ENCODE measurements at regions not wholly inside any gene's neighbourhood (a gene's known extent, or its start where the extent isn't known, plus 50 kb on each side); places are given as distances from the start of the nearest gene placed in this dataset.

- TF ChIP-seq CTCF (IDR thresholded peaks at IDR 0.05), result no peak
- H3K36me3 ChIP-seq, result no peaks in the 10 kb centered on the region
- H3K27me3 ChIP-seq, result no peaks in the 10 kb centered on the region
- no peak overlapping the region for H3K4me3 ChIP-seq
- no peaks in the 10 kb centered on the region for H3K4me1 ChIP-seq
- H3K27ac ChIP-seq, result no peak overlapping the region
- no peaks in the 10 kb centered on the region for H3K9me3 ChIP-seq
- DNase-seq (ENCODE audit: low spot score), result no peak
These were observed 393.8 kb downstream of the OMA1 start for GRCh38 chr1:58152697-58153096.

GRCh38 chr1:58149271-58149812, 397.2 kb downstream of the OMA1 start:
- Histone ChIP-seq H3K27me3 (no peaks in the 10 kb centered on the region), H3K4me3 (no peak overlapping the region), H3K27ac (no peak overlapping the region), H3K36me3 (no peaks in the 10 kb centered on the region), H3K9me3 (no peaks in the 10 kb centered on the region), H3K4me1 (no peaks in the 10 kb centered on the region)
- no peak for TF ChIP-seq CTCF (IDR thresholded peaks at IDR 0.05)
- DNase-seq (ENCODE audit: low spot score), result no peak

- H3K4me3 ChIP-seq, result no peak overlapping the region
- no peaks in the 10 kb centered on the region for H3K4me1 ChIP-seq
- H3K27me3 ChIP-seq, result no peaks in the 10 kb centered on the region
- no peak overlapping the region for H3K27ac ChIP-seq
- no peak for DNase-seq (ENCODE audit: low spot score)
- H3K9me3 ChIP-seq, result no peaks in the 10 kb centered on the region
- no peak for TF ChIP-seq CTCF (IDR thresholded peaks at IDR 0.05)
- no peaks in the 10 kb centered on the region for H3K36me3 ChIP-seq
These were observed 401.7 kb downstream of the OMA1 start for GRCh38 chr1:58144698-58145270.

GRCh38 chr1:58143972-58144697, 402.4 kb downstream of the OMA1 start:
- Histone ChIP-seq H3K4me3 (no peak overlapping the region), H3K4me1 (no peaks in the 10 kb centered on the region), H3K36me3 (no peaks in the 10 kb centered on the region), H3K27me3 (no peaks in the 10 kb centered on the region), H3K9me3 (no peaks in the 10 kb centered on the region), H3K27ac (no peak overlapping the region)
- DNase-seq (ENCODE audit: low spot score), result no peak
- no peak for TF ChIP-seq CTCF (IDR thresholded peaks at IDR 0.05)

- Histone ChIP-seq H3K36me3 (no peaks in the 10 kb centered on the region), H3K4me3 (no peak overlapping the region), H3K27ac (no peak overlapping the region), H3K4me1 (no peaks in the 10 kb centered on the region), H3K9me3 (no peaks in the 10 kb centered on the region), H3K27me3 (no peaks in the 10 kb centered on the region)
- TF ChIP-seq CTCF (IDR thresholded peaks at IDR 0.05), result no peak
- no peak for DNase-seq (ENCODE audit: low spot score)
These were observed 410.1 kb downstream of the OMA1 start for GRCh38 chr1:58136387-58136786.

Data from right atrium auricular region (tissue), 2 donors.